Liver (tissue), 3 donors: ENCODE measurements at regions not wholly inside any gene's neighbourhood (a gene's known extent, or its start where the extent isn't known, plus 50 kb on each side); places are given as distances from the start of the nearest gene placed in this dataset.

Experiments used
- CTCF ChIP-seq: fragments of 150-350 bp; IDR thresholded peaks from 2 replicates; pipeline ENCODE4 v1.5.1; 2017; ENCODE audit warnings: improper control_type of control experiment, low read depth, low read length; ENCODE audit not compliant: missing input control
- EGR1 ChIP-seq, 2 donors: IDR thresholded peaks; 2 replicates each; pipeline ENCODE4 v1.6.1; 2016 to 2018; ENCODE audit warnings: antibody characterized with exemption in 2 of 2, low read depth in 2 of 2
- FOXA1 ChIP-seq: IDR thresholded peaks from 2 replicates; pipeline ENCODE4 v1.6.1; 2016; ENCODE audit warnings: antibody characterized with exemption
- GABPA ChIP-seq, 2 donors: IDR thresholded peaks in 1 of 2; conservative IDR thresholded peaks in 1 of 2; 2 replicates each; pipeline ENCODE4 v1.6.1; 2016; ENCODE audit warnings: antibody characterized with exemption in 2 of 2, mild to moderate bottlenecking in 1 of 2, moderate library complexity in 1 of 2
- JUND ChIP-seq, 2 donors: IDR thresholded peaks; 2 replicates each; pipeline ENCODE4 v1.6.1; 2016; ENCODE audit warnings: antibody characterized with exemption in 2 of 2
- NR2F2 ChIP-seq: IDR thresholded peaks from 2 replicates; pipeline ENCODE4 v1.6.1; 2016; ENCODE audit warnings: antibody characterized with exemption
- RAD21 ChIP-seq, 2 donors: IDR thresholded peaks; 2 replicates each; pipeline ENCODE4 v1.6.1; 2016; ENCODE audit warnings: antibody characterized with exemption in 2 of 2, mild to moderate bottlenecking in 2 of 2
- REST ChIP-seq: IDR thresholded peaks from 2 replicates; pipeline ENCODE4 v1.6.1; 2016; ENCODE audit warnings: antibody characterized with exemption, mild to moderate bottlenecking
- RXRA ChIP-seq, 2 donors: IDR thresholded peaks; 2 replicates each; pipeline ENCODE4 v1.6.1; 2017 to 2018; ENCODE audit warnings: antibody characterized with exemption in 2 of 2, mild to moderate bottlenecking in 1 of 2
- SP1 ChIP-seq: IDR thresholded peaks from 2 replicates; pipeline ENCODE4 v1.6.1; 2018; ENCODE audit warnings: antibody characterized with exemption, mild to moderate bottlenecking
- TAF1 ChIP-seq: conservative IDR thresholded peaks from 2 replicates; pipeline ENCODE4 v1.6.1; 2016; ENCODE audit warnings: antibody characterized with exemption, mild to moderate bottlenecking
- YY1 ChIP-seq: IDR thresholded peaks from 2 replicates; pipeline ENCODE4 v1.6.1; 2016; ENCODE audit warnings: antibody characterized with exemption, mild to moderate bottlenecking
- TF ChIP-seq, protein P1 (sequence below): IDR thresholded peaks from 2 replicates; pipeline ENCODE4 v1.6.1; 2016; ENCODE audit warnings: antibody characterized with exemption
- donor health status: healthy.
- donor health status: healthy.

DNA sequence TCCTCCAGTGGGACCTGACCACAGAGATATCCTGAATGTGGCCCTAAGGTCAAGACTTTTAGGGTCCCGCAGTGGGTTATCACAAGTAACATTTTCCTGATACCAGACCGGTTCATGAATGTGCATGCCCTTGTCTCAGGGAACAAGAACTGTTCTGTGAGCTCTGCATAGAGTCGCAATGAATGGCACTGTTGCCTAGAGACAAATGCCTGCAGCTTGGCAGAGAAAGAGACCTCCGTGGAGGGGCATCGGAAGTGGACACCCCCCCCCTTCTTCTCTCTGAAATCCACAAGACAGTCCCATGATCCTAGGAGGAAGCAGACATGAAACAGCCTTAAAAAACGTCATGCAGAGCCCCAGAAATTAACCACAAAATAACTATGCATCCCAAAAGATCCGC is 714.4 kb upstream of the TSPY4 start:
- no peak for TF ChIP-seq CTCF
- TF ChIP-seq RAD21 (IDR thresholded peaks at IDR 0.05): no peak
- no peak for TF ChIP-seq SP1
- TF ChIP-seq, protein P1, sequence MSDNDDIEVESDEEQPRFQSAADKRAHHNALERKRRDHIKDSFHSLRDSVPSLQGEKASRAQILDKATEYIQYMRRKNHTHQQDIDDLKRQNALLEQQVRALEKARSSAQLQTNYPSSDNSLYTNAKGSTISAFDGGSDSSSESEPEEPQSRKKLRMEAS: no peak
- no peak for TF ChIP-seq TAF1
- TF ChIP-seq REST: no peak
- TF ChIP-seq JUND (IDR thresholded peaks at IDR 0.05): no peak
- TF ChIP-seq YY1: no peak
- no peak for TF ChIP-seq NR2F2
- TF ChIP-seq EGR1 (IDR thresholded peaks at IDR 0.05; ENCODE audit: low read depth in 2 of 2): no peak
- no peak for TF ChIP-seq GABPA (IDR thresholded peaks at IDR 0.05 in 1 of 2, conservative IDR thresholded peaks at IDR 0.05 in 1 of 2)
- TF ChIP-seq RXRA (IDR thresholded peaks at IDR 0.05): no peak
- no peak for TF ChIP-seq FOXA1
